Heart left ventricle (tissue), 16 donors: ENCODE measurements at regions not wholly inside any gene's neighbourhood (a gene's known extent, or its start where the extent isn't known, plus 50 kb on each side); places are given as distances from the start of the nearest gene placed in this dataset.
"Not testable (repeated sequence)": the region's sequence is repeated elsewhere in the genome, so short reads cannot be mapped to it uniquely, and the experiment has no call there.

Experiments
- ATAC-seq, 4 donors: fragments of 200-7000 bp; cut with Tn5 transposase; one replicate each; pipeline ENCODE4 v1.9.1; 2020 to 2022; ENCODE audit warnings: moderate library complexity in 4 of 4, mild to moderate bottlenecking in 3 of 4, moderate number of reproducible peaks in 1 of 4
- DNase-seq, 5 donors: peaks; one replicate each; pipeline ENCODE4 v3.0.0-alpha.2; 2020
- H3K27ac ChIP-seq, 12 donors: fragments of 200-600 bp; sonication (generic) in 4 of 12; one replicate each; pipeline versions ENCODE4 v1.5.0 to v1.8.0; 2016 to 2022; ENCODE audit warnings: mild to moderate bottlenecking in 2 of 12
- H3K27me3 ChIP-seq, 9 donors: fragments of 200-600 bp; sonication (generic) in 2 of 9; one replicate each; pipeline versions ENCODE4 v1.5.1 to v1.8.0; 2016 to 2022; ENCODE audit warnings: mild to moderate bottlenecking in 3 of 9
- H3K36me3 ChIP-seq, 9 donors: fragments of 200-600 bp; sonication (generic) in 2 of 9; one replicate each; pipeline versions ENCODE4 v1.5.0 to v1.8.0; 2018 to 2022; ENCODE audit warnings: mild to moderate bottlenecking in 2 of 9
- H3K4me1 ChIP-seq, 12 donors: fragments of 200-600 bp; sonication (generic) in 4 of 12; one replicate each; pipeline versions ENCODE4 v1.5.0 to v1.8.0; 2016 to 2022; ENCODE audit warnings: mild to moderate bottlenecking in 3 of 12
- H3K4me3 ChIP-seq, 12 donors: fragments of 200-600 bp; sonication (generic) in 4 of 12; one replicate each; pipeline versions ENCODE4 v1.5.0 to v1.8.0; 2017 to 2022; ENCODE audit warnings: mild to moderate bottlenecking in 9 of 12, moderate library complexity in 4 of 12
- H3K9me3 ChIP-seq, 12 donors: fragments of 200-600 bp; sonication (generic) in 4 of 12; one replicate each; pipeline versions ENCODE4 v1.5.0 to v1.8.0; 2016 to 2022; ENCODE audit warnings: mild to moderate bottlenecking in 1 of 12
- POLR2A ChIP-seq, 2 donors: fragments of 450-650 bp; IDR thresholded peaks; one replicate each; pipeline ENCODE4 v1.6.1; 2017; ENCODE audit warnings: antibody characterized with exemption in 2 of 2, mild to moderate bottlenecking in 2 of 2, moderate library complexity in 2 of 2
- WGBS, 4 donors: extraction: QIAGEN DNeasy Blood & Tissue Kit in 2 of 4; methylation state at CpG; one replicate each; pipeline versions ENCODE4 v1.1.5 to v1.1.7; 2013 to 2018; 5-methylcytosine and 5-hydroxymethylcytosine counted together
- intact Hi-C, 10 donors: fragments of 100-400 bp; cut with DNase I; formaldehyde crosslinking; loops; one replicate each; pipeline versions ENCODE4 v1.11.1 to v1.14.2; 2022
- TF ChIP-seq, protein P1 (sequence below), 12 donors: fragments of 200-600 bp; sonication (generic) in 4 of 12; IDR thresholded peaks; one replicate each; pipeline versions ENCODE4 v1.5.0 to v1.8.0; 2018 to 2022; ENCODE audit warnings: antibody characterized with exemption in 12 of 12, mild to moderate bottlenecking in 5 of 12
- donor health status: ischemic (EF 13 %, LVEDD 7.1; RV severe dilation, severe dysfunction).
- donor health status: healthy with polysubstance abuse.
- donor health status: DM: no; HTN: yes; CAD: no.
- donor health status: DM: no; HTN: no; CAD: no.
- donor health status: ischemic (EF 25% LVEDD 6.9; RV normal size, moderate dysfunction).
- donor health status: ischemic (EF 25% LVEDD 5.7; RV mildly dilated, moderate dysfunction).
- donor health status: healthy.
- donor health status: DM: yes; HTN: yes; CAD: no.
- donor health status: ischemic (EF 35%, LVEDD 5.7; RV mildly dilated, moderate dysfunction).
- donor health status: nonischemic (EF 11% LVEDD 7.7; RV severe dilation, severe dysfunction).
- donor health status: DM: yes; HTN: yes; CAD: no.
- donor health status: PGD.
- donor health status: ischemic (EF 29% LVEDD 5.4; RV normal size, mild dysfunction).
- donor health status: nonischemic (EF 23%, LVEDD 6.1; RV moderate dilation, normal function).

GRCh38 chr20:30811885-30812671 lies 445.4 kb upstream of the DEFB115 start:
- Histone ChIP-seq H3K27ac (no peak overlapping the region), H3K4me3 (peak overlapping the region in 1 of 12 donors; percentile 10), H3K27me3 (peaks cover 0 to 43% (median 9%) of the 10 kb centered on the region in 9 donors), H3K36me3 (no peaks in the 10 kb centered on the region), H3K4me1 (no peaks in the 10 kb centered on the region), H3K9me3 (peaks cover 0 to 10% (median 0%) of the 10 kb centered on the region in 12 donors)
- TF ChIP-seq POLR2A (IDR thresholded peaks at IDR 0.05), result no peak
- TF ChIP-seq, protein P1, sequence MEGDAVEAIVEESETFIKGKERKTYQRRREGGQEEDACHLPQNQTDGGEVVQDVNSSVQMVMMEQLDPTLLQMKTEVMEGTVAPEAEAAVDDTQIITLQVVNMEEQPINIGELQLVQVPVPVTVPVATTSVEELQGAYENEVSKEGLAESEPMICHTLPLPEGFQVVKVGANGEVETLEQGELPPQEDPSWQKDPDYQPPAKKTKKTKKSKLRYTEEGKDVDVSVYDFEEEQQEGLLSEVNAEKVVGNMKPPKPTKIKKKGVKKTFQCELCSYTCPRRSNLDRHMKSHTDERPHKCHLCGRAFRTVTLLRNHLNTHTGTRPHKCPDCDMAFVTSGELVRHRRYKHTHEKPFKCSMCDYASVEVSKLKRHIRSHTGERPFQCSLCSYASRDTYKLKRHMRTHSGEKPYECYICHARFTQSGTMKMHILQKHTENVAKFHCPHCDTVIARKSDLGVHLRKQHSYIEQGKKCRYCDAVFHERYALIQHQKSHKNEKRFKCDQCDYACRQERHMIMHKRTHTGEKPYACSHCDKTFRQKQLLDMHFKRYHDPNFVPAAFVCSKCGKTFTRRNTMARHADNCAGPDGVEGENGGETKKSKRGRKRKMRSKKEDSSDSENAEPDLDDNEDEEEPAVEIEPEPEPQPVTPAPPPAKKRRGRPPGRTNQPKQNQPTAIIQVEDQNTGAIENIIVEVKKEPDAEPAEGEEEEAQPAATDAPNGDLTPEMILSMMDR (IDR thresholded peaks at IDR 0.05), result no peak
- peak; percentile 32 to 51 (median 40) for ATAC-seq
- intact Hi-C loops, result no loop called here
- peak in 4 of 5 donors; percentile 29 to 47 (median 36) for DNase-seq
- 45 to 71% (median 66%) methylated on average over 32 to 34 of the region's 34 CpGs for WGBS, 4 donors

DNA sequence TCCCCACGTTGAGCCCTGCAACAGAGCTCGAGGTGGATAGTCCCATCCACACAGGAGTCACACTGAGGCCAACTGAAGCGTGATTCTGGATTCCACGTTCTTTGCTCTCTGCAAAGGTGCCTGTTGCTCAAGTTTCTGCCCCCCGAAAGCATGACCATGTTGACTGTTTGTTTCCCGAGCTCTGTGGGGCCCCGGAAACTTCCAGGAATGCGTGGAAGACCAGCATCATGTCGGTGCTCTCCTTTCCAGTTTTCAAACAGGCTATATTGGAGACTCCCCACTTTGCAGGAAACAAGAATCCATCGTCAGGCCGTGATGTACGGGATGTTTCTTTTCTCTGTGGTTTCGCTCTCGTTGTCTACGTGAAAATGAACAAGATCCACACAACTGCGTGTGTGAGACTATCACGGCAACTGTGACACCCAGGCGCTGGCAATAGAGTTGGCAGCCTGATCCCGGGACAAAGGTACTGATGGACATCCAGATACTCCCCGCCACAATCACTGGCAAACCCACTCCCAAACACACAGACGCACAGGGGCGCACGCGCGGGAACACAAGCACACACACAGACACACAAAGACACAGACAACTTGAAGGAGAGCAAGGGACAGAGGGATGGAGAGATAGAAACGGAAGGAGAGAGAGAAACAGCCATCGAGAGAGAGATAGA lies 444.6 kb upstream of the DEFB115 start:
- ATAC-seq, result peak in 1 of 4 donors; percentile 21
- H3K27me3 ChIP-seq, result peaks cover 0 to 43% (median 9%) of the 10 kb centered on the region in 9 donors
- H3K9me3 ChIP-seq, result peaks cover 0 to 10% (median 0%) of the 10 kb centered on the region in 12 donors
- no peaks in the 10 kb centered on the region for H3K4me1 ChIP-seq
- no peak for DNase-seq
- intact Hi-C loops, result no loop called here
- H3K36me3 ChIP-seq, result no peaks in the 10 kb centered on the region
- no peak overlapping the region for H3K27ac ChIP-seq
- 64 to 76% (median 73%) methylated on average over 27 of the region's 27 CpGs for WGBS, 4 donors
- no peak for TF ChIP-seq POLR2A (IDR thresholded peaks at IDR 0.05)
- TF ChIP-seq, protein P1 (IDR thresholded peaks at IDR 0.05), result no peak
- no peak overlapping the region for H3K4me3 ChIP-seq

- peak in 3 of 5 donors; percentile 26 to 82 (median 31) for DNase-seq
- WGBS, 4 donors, result 61 to 84% (median 83%) methylated on average over 53 of the region's 53 CpGs
- peaks cover 0 to 10% (median 0%) of the 10 kb centered on the region in 12 donors for H3K9me3 ChIP-seq
- H3K4me1 ChIP-seq, H3K27ac ChIP-seq, H3K4me3 ChIP-seq, H3K36me3 ChIP-seq, intact Hi-C loops: not testable (repeated sequence)
- H3K27me3 ChIP-seq, result peaks cover 0 to 43% (median 9%) of the 10 kb centered on the region in 9 donors
- peak in 3 of 4 donors; percentile 11 to 64 (median 38) for ATAC-seq
These were observed 443.8 kb upstream of the DEFB115 start for GRCh38 chr20:30813412-30814311.

DNA sequence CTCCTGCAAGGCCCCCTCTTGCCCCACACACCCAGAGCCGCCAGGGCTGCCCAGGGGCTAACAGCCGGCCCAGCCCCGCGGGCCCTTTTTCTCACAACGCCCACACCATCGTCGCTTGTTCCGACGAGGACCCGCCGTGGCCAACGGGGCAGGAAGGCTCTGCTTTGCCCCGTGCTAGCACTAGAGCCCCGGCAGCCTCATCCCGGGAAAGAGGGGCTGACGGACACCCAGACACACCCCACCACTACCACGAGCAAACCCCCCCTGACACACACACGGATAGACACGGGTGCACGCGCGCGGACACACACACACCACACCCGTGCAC lies 443.2 kb upstream of the DEFB115 start:
- ATAC-seq (peak in 1 of 4 donors; percentile 11), DNase-seq (peak in 1 of 5 donors; percentile 75)
- peaks cover 0 to 16% (median 1%) of the 10 kb centered on the region in 12 donors for H3K9me3 ChIP-seq
- intact Hi-C loops, H3K27ac ChIP-seq, H3K4me1 ChIP-seq, H3K4me3 ChIP-seq, H3K36me3 ChIP-seq: not testable (repeated sequence)
- WGBS, 4 donors, result 61 to 77% (median 73%) methylated on average over 24 of the region's 24 CpGs
- peaks cover 0 to 44% (median 9%) of the 10 kb centered on the region in 9 donors for H3K27me3 ChIP-seq

- WGBS, 4 donors, result 67 to 75% (median 68%) methylated on average over 13 of the region's 13 CpGs
- intact Hi-C loops, H3K4me1 ChIP-seq, H3K4me3 ChIP-seq, H3K27ac ChIP-seq, ATAC-seq, H3K36me3 ChIP-seq: not testable (repeated sequence)
- H3K9me3 ChIP-seq, result peaks cover 0 to 20% (median 2%) of the 10 kb centered on the region in 12 donors
- peak in 2 of 5 donors; percentile 37 to 73 for DNase-seq
- peaks cover 0 to 45% (median 9%) of the 10 kb centered on the region in 9 donors for H3K27me3 ChIP-seq
These were observed 442.4 kb upstream of the DEFB115 start for GRCh38 chr20:30815027-30815576.
